ENCODE measurements at regions not wholly inside any gene's neighbourhood (a gene's known extent, or its start where the extent isn't known, plus 50 kb on each side); places are given as distances from the start of the nearest gene placed in this dataset.

DNA sequence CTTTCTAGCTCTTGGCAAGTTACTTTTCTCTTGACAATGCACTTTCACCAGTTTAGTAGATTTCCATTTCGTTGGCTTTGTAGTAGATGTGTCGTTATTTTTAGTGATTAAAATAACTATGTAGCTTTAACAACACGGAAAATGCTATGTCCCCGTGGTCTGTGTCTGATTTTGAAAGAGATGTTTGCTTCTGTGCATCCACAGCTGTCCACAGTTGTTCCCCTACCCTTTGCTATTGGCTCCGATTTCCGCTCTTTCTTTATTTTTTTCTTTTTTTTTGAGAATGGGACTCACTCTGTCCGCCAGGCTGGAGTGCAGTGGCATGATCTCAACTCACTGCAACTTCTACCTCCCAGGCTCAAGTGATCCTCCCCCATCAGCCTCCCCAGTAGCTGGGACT is 533.9 kb downstream of the IRX1 start:
- TF ChIP-seq, protein P1, sequence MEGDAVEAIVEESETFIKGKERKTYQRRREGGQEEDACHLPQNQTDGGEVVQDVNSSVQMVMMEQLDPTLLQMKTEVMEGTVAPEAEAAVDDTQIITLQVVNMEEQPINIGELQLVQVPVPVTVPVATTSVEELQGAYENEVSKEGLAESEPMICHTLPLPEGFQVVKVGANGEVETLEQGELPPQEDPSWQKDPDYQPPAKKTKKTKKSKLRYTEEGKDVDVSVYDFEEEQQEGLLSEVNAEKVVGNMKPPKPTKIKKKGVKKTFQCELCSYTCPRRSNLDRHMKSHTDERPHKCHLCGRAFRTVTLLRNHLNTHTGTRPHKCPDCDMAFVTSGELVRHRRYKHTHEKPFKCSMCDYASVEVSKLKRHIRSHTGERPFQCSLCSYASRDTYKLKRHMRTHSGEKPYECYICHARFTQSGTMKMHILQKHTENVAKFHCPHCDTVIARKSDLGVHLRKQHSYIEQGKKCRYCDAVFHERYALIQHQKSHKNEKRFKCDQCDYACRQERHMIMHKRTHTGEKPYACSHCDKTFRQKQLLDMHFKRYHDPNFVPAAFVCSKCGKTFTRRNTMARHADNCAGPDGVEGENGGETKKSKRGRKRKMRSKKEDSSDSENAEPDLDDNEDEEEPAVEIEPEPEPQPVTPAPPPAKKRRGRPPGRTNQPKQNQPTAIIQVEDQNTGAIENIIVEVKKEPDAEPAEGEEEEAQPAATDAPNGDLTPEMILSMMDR (conservative IDR thresholded peaks at IDR 0.05; ENCODE audit: low read depth in 2 of 2): no peak
- TF ChIP-seq ZNF331 (CRISPR knock-in tag; IDR thresholded peaks at IDR 0.05; ENCODE audit: low read depth): no peak
- TF ChIP-seq NANOG (IDR thresholded peaks at IDR 0.05; ENCODE audit: borderline replicate concordance): no peak
- no peak for TF ChIP-seq POLR2AphosphoS5 (IDR thresholded peaks at IDR 0.05; ENCODE audit: low read depth)
- TF ChIP-seq EZH2phosphoT487 (IDR thresholded peaks at IDR 0.05; ENCODE audit: unreplicated experiment): no peak
- TF ChIP-seq, protein P2, sequence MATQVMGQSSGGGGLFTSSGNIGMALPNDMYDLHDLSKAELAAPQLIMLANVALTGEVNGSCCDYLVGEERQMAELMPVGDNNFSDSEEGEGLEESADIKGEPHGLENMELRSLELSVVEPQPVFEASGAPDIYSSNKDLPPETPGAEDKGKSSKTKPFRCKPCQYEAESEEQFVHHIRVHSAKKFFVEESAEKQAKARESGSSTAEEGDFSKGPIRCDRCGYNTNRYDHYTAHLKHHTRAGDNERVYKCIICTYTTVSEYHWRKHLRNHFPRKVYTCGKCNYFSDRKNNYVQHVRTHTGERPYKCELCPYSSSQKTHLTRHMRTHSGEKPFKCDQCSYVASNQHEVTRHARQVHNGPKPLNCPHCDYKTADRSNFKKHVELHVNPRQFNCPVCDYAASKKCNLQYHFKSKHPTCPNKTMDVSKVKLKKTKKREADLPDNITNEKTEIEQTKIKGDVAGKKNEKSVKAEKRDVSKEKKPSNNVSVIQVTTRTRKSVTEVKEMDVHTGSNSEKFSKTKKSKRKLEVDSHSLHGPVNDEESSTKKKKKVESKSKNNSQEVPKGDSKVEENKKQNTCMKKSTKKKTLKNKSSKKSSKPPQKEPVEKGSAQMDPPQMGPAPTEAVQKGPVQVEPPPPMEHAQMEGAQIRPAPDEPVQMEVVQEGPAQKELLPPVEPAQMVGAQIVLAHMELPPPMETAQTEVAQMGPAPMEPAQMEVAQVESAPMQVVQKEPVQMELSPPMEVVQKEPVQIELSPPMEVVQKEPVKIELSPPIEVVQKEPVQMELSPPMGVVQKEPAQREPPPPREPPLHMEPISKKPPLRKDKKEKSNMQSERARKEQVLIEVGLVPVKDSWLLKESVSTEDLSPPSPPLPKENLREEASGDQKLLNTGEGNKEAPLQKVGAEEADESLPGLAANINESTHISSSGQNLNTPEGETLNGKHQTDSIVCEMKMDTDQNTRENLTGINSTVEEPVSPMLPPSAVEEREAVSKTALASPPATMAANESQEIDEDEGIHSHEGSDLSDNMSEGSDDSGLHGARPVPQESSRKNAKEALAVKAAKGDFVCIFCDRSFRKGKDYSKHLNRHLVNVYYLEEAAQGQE (IDR thresholded peaks at IDR 0.05; ENCODE audit: unreplicated experiment): no peak
- no peak for TF ChIP-seq CREB1 (CRISPR knock-in tag; IDR thresholded peaks at IDR 0.05; ENCODE audit: low read depth)
- TF ChIP-seq EZH2 (IDR thresholded peaks at IDR 0.05; ENCODE audit: low read depth, unreplicated experiment): no peak
- TF ChIP-seq ZNF114 (CRISPR knock-in tag; IDR thresholded peaks at IDR 0.05): no peak
- TF ChIP-seq, protein P3, sequence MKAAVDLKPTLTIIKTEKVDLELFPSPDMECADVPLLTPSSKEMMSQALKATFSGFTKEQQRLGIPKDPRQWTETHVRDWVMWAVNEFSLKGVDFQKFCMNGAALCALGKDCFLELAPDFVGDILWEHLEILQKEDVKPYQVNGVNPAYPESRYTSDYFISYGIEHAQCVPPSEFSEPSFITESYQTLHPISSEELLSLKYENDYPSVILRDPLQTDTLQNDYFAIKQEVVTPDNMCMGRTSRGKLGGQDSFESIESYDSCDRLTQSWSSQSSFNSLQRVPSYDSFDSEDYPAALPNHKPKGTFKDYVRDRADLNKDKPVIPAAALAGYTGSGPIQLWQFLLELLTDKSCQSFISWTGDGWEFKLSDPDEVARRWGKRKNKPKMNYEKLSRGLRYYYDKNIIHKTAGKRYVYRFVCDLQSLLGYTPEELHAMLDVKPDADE (IDR thresholded peaks at IDR 0.05): no peak
- TF ChIP-seq, protein P4, sequence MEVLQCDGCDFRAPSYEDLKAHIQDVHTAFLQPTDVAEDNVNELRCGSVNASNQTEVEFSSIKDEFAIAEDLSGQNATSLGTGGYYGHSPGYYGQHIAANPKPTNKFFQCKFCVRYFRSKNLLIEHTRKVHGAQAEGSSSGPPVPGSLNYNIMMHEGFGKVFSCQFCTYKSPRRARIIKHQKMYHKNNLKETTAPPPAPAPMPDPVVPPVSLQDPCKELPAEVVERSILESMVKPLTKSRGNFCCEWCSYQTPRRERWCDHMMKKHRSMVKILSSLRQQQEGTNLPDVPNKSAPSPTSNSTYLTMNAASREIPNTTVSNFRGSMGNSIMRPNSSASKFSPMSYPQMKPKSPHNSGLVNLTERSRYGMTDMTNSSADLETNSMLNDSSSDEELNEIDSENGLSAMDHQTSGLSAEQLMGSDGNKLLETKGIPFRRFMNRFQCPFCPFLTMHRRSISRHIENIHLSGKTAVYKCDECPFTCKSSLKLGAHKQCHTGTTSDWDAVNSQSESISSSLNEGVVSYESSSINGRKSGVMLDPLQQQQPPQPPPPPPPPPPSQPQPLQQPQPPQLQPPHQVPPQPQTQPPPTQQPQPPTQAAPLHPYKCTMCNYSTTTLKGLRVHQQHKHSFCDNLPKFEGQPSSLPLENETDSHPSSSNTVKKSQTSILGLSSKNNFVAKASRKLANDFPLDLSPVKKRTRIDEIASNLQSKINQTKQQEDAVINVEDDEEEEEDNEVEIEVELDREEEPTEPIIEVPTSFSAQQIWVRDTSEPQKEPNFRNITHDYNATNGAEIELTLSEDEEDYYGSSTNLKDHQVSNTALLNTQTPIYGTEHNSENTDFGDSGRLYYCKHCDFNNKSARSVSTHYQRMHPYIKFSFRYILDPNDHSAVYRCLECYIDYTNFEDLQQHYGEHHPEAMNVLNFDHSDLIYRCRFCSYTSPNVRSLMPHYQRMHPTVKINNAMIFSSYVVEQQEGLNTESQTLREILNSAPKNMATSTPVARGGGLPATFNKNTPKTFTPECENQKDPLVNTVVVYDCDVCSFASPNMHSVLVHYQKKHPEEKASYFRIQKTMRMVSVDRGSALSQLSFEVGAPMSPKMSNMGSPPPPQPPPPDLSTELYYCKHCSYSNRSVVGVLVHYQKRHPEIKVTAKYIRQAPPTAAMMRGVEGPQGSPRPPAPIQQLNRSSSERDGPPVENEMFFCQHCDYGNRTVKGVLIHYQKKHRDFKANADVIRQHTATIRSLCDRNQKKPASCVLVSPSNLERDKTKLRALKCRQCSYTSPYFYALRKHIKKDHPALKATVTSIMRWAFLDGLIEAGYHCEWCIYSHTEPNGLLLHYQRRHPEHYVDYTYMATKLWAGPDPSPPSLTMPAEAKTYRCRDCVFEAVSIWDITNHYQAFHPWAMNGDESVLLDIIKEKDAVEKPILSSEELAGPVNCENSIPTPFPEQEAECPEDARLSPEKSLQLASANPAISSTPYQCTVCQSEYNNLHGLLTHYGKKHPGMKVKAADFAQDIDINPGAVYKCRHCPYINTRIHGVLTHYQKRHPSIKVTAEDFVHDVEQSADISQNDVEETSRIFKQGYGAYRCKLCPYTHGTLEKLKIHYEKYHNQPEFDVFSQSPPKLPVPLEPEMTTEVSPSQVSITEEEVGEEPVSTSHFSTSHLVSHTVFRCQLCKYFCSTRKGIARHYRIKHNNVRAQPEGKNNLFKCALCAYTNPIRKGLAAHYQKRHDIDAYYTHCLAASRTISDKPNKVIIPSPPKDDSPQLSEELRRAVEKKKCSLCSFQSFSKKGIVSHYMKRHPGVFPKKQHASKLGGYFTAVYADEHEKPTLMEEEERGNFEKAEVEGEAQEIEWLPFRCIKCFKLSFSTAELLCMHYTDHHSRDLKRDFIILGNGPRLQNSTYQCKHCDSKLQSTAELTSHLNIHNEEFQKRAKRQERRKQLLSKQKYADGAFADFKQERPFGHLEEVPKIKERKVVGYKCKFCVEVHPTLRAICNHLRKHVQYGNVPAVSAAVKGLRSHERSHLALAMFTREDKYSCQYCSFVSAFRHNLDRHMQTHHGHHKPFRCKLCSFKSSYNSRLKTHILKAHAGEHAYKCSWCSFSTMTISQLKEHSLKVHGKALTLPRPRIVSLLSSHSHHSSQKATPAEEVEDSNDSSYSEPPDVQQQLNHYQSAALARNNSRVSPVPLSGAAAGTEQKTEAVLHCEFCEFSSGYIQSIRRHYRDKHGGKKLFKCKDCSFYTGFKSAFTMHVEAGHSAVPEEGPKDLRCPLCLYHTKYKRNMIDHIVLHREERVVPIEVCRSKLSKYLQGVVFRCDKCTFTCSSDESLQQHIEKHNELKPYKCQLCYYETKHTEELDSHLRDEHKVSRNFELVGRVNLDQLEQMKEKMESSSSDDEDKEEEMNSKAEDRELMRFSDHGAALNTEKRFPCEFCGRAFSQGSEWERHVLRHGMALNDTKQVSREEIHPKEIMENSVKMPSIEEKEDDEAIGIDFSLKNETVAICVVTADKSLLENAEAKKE (CRISPR knock-in tag; IDR thresholded peaks at IDR 0.05): no peak
- TF ChIP-seq JUNB (IDR thresholded peaks at IDR 0.05; ENCODE audit: unreplicated experiment): no peak
- TF ChIP-seq STAT1 (IDR thresholded peaks at IDR 0.05; ENCODE audit: unreplicated experiment): no peak

Data from GM23338 (cell line).